Panc1 (cell line): ENCODE measurements at regions not wholly inside any gene's neighbourhood (a gene's known extent, or its start where the extent isn't known, plus 50 kb on each side); places are given as distances from the start of the nearest gene placed in this dataset.

ENCODE experiments used
- ATAC-seq: fragments of 200-7000 bp; cut with Tn5 transposase; 2 replicates; pipeline ENCODE4 v1.9.1; 2020; ENCODE audit warnings: mild to moderate bottlenecking, moderate library complexity
- BruUV-seq: library from RNA; stranded (reverse); fragments of 400-500 nt; replicated peaks from 2 replicates; lab custom pipeline; 2021; lab: Mats Ljungman, UMichigan
- CTCF ChIA-PET: fragments of 300-600 bp; sonication (Branson Sonifier 250); formaldehyde crosslinking; loops from one replicate; lab custom pipeline; 2022; ENCODE audit warnings: antibody characterized with exemption; lab: Charles Lee
- POLR2A ChIA-PET: fragments of 300-600 bp; sonication (Branson Sonifier 250); formaldehyde crosslinking; loops from one replicate; lab custom pipeline; 2022; ENCODE audit warnings: antibody characterized with exemption; lab: Charles Lee
- DNase-seq: peaks from one replicate; pipeline ENCODE4 v3.0.0-alpha.2; 2010; ENCODE audit warnings: low read depth, low spot score
- H3K27ac ChIP-seq: 2 replicates; pipeline ENCODE4 v1.5.1; 2011; ENCODE audit warnings: mild to moderate bottlenecking, low read length, inconsistent platforms
- H3K27me3 ChIP-seq: fragments of 200-500 bp; sonication (Bioruptor generic); 2 replicates; pipeline ENCODE4 v1.6.0; 2014; ENCODE audit warnings: low read length, inconsistent platforms; ENCODE audit not compliant: control insufficient read depth, insufficient read depth
- H3K36me3 ChIP-seq: fragments of 200-500 bp; sonication (Bioruptor generic); 2 replicates; pipeline ENCODE4 v1.5.1; 2014; ENCODE audit warnings: inconsistent platforms, mild to moderate bottlenecking, low read length, moderate library complexity; ENCODE audit not compliant: control insufficient read depth, insufficient read depth
- H3K4me1 ChIP-seq: 2 replicates; pipeline ENCODE4 v1.5.1; 2011; ENCODE audit warnings: inconsistent platforms, mild to moderate bottlenecking, low read length, moderate library complexity; ENCODE audit not compliant: control insufficient read depth, insufficient read depth
- H3K4me3 ChIP-seq, 2 experiments: 2 replicates each; pipeline ENCODE4 v1.5.1; 2011 to 2012; ENCODE audit warnings: low read depth in 2 of 2, low read length in 2 of 2, mild to moderate bottlenecking in 2 of 2, inconsistent platforms in 1 of 2, moderate library complexity in 1 of 2
- H3K9me3 ChIP-seq: fragments of 200-500 bp; sonication (Bioruptor generic); 2 replicates; pipeline ENCODE4 v1.5.1; 2014; ENCODE audit warnings: low read depth, mild to moderate bottlenecking, inconsistent platforms, low read length, moderate library complexity; ENCODE audit not compliant: control insufficient read depth, insufficient read depth
- CTCF ChIP-seq: fragments of 450-650 bp; IDR thresholded peaks from 2 replicates; pipeline ENCODE4 v1.5.1; 2017; ENCODE audit warnings: mild to moderate bottlenecking
- POLR2AphosphoS5 ChIP-seq: IDR thresholded peaks from 2 replicates; pipeline ENCODE4 v1.6.1; 2012; ENCODE audit warnings: mild to moderate bottlenecking, low read depth, low read length, moderate library complexity
- REST ChIP-seq, 2 experiments: IDR thresholded peaks; 2 replicates each; pipeline ENCODE4 v1.6.1; 2011 to 2012; ENCODE audit warnings: low read depth in 2 of 2, control low read depth in 1 of 2, low read length in 1 of 2, mild to moderate bottlenecking in 1 of 2, moderate library complexity in 1 of 2; ENCODE audit not compliant: insufficient read depth in 1 of 2
- SIN3A ChIP-seq: IDR thresholded peaks from 2 replicates; pipeline ENCODE4 v1.6.1; 2012; ENCODE audit warnings: low read depth, mild to moderate bottlenecking, low read length, moderate library complexity, borderline replicate concordance; ENCODE audit not compliant: insufficient read depth
- TCF7L2 ChIP-seq: IDR thresholded peaks from 2 replicates; pipeline ENCODE4 v1.6.1; 2011; ENCODE audit warnings: mild to moderate bottlenecking, low read depth, low read length, inconsistent platforms
- in situ Hi-C: cut with HindIII; loops from 2 replicates; pipeline ENCODE4 v1.10.0; 2016; ENCODE audit warnings: low sequenced_read_pairs, low pct_unique_long_range_greater_than_20kb
- intact Hi-C: fragments of 100-400 bp; cut with micrococcal nuclease; formaldehyde crosslinking; loops from one replicate; pipeline ENCODE4 v1.10.0; 2022; ENCODE audit not compliant: unreplicated experiment

GRCh38 chr4:138677748-138678147 lies 337.8 kb upstream of the NOCT start:
- in situ Hi-C loops (no loop called here), intact Hi-C loops (no loop called here)
- no peaks in the 10 kb centered on the region; the same call in 1 of the 2 replicates for H3K27me3 ChIP-seq
- ChIA-PET CTCF (no interaction called here), POLR2A (no interaction called here)
- H3K27ac ChIP-seq, result no peak overlapping the region
- no peaks in the 10 kb centered on the region for H3K36me3 ChIP-seq
- H3K9me3 ChIP-seq, result no peaks in the 10 kb centered on the region
- no peak for DNase-seq
- no peaks in the 10 kb centered on the region for H3K4me1 ChIP-seq
- TF ChIP-seq CTCF (no peak), TCF7L2 (no peak), POLR2AphosphoS5 (no peak), REST (IDR thresholded peaks at IDR 0.05; ENCODE audit: insufficient read depth in 1 of 2, low read depth in 2 of 2, low read length in 1 of 2) (no peak), SIN3A (no peak)
- H3K4me3 ChIP-seq, result no peak overlapping the region
- no peak for ATAC-seq
- BruUV-seq, result no TSS peak

DNA sequence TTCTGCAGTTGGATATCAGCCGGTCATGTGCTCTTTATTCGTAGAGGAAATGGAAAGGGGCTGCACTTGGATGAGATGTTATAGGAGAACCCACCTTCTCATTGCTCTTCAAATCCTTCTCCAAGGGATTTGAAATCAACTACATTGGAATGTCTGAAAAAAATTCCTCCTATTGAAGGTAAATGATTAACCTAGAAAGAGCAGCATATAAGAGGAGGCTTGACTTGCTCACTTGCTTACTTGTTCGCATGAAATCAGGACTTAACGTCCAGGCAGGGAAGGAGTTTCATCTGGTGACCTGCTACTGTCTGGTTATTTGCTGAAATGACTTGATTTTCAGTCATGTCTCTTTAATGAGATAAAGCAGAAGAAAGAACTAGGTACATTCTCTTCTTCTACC lies 338.4 kb upstream of the NOCT start:
- Histone ChIP-seq H3K9me3 (no peaks in the 10 kb centered on the region), H3K4me3 (no peak overlapping the region), H3K4me1 (no peaks in the 10 kb centered on the region), H3K36me3 (no peaks in the 10 kb centered on the region), H3K27ac (no peak overlapping the region), H3K27me3 (no peaks in the 10 kb centered on the region; the same call in 1 of the 2 replicates)
- DNase-seq (no peak), ATAC-seq (no peak)
- ChIA-PET POLR2A (no interaction called here), CTCF (no interaction called here)
- intact Hi-C loops, result no loop called here
- no TSS peak for BruUV-seq
- in situ Hi-C loops, result no loop called here
- TF ChIP-seq REST (IDR thresholded peaks at IDR 0.05; ENCODE audit: insufficient read depth in 1 of 2, low read depth in 2 of 2, low read length in 1 of 2) (no peak), TCF7L2 (no peak), SIN3A (no peak), POLR2AphosphoS5 (no peak)
